ENCODE measurements at regions not wholly inside any gene's neighbourhood (a gene's known extent, or its start where the extent isn't known, plus 50 kb on each side); places are given as distances from the start of the nearest gene placed in this dataset.

GRCh38 chr3:18064586-18064985, 322.2 kb upstream of the TBC1D5 start:
- Histone ChIP-seq H3K4me1 (no peaks in the 10 kb centered on the region), H3K4me3 (no peak overlapping the region), H3K27ac (no peak overlapping the region), H3K9me3 (no peaks in the 10 kb centered on the region), H3K27me3 (no peaks in the 10 kb centered on the region), H3K36me3 (replicated peaks in 1 of 2; ENCODE audit: insufficient read depth in 1 of 2, low read depth in 2 of 2) (no peaks in the 10 kb centered on the region)
- 75 to 81% methylated on average over 1 of the region's 1 CpG for WGBS, 2 donors
- ATAC-seq, result no peak
- TF ChIP-seq CTCF (IDR thresholded peaks at IDR 0.05) (no peak), POLR2A (IDR thresholded peaks at IDR 0.05) (no peak)
- intact Hi-C loops (cut with DNase I), result no loop called here
- DNase-seq, result no peak

- Histone ChIP-seq H3K4me1 (peaks cover 9% of the 10 kb centered on the region), H3K27me3 (no peaks in the 10 kb centered on the region), H3K4me3 (no peak overlapping the region), H3K36me3 (replicated peaks in 1 of 2; ENCODE audit: insufficient read depth in 1 of 2, low read depth in 2 of 2) (no peaks in the 10 kb centered on the region), H3K27ac (no peak overlapping the region), H3K9me3 (no peaks in the 10 kb centered on the region)
- no peak for ATAC-seq
- no peak for TF ChIP-seq CTCF (IDR thresholded peaks at IDR 0.05)
- TF ChIP-seq POLR2A (IDR thresholded peaks at IDR 0.05), result no peak
- DNase-seq, result no peak
- intact Hi-C loops (cut with DNase I), result no loop called here
- WGBS, 2 donors, result 85 to 88% methylated on average over 3 of the region's 3 CpGs
Measured at GRCh38 chr3:18062657-18063025, 320.2 kb upstream of the TBC1D5 start.

GRCh38 chr3:18061737-18062656, 319.6 kb upstream of the TBC1D5 start:
- DNase-seq (no peak), ATAC-seq (no peak)
- Histone ChIP-seq H3K27me3 (no peaks in the 10 kb centered on the region), H3K27ac (no peak overlapping the region), H3K4me1 (peaks cover 9% of the 10 kb centered on the region), H3K9me3 (no peaks in the 10 kb centered on the region), H3K4me3 (no peak overlapping the region), H3K36me3 (replicated peaks in 1 of 2; ENCODE audit: insufficient read depth in 1 of 2, low read depth in 2 of 2) (no peaks in the 10 kb centered on the region)
- WGBS, 2 donors, result 91 to 100% methylated on average over 1 of the region's 1 CpG
- TF ChIP-seq POLR2A (IDR thresholded peaks at IDR 0.05), result no peak
- TF ChIP-seq CTCF (IDR thresholded peaks at IDR 0.05), result no peak
- intact Hi-C loops (cut with DNase I), result no loop called here

GRCh38 chr3:18058666-18059065, 316.2 kb upstream of the TBC1D5 start:
- intact Hi-C loops (cut with DNase I), result no loop called here
- H3K4me3 ChIP-seq, result no peak overlapping the region
- no peaks in the 10 kb centered on the region for H3K36me3 ChIP-seq (replicated peaks in 1 of 2; ENCODE audit: insufficient read depth in 1 of 2, low read depth in 2 of 2)
- DNase-seq, result peak in 1 of 4 donors; percentile 26
- no peaks in the 10 kb centered on the region for H3K9me3 ChIP-seq
- no peaks in the 10 kb centered on the region for H3K27me3 ChIP-seq
- H3K27ac ChIP-seq, result no peak overlapping the region
- TF ChIP-seq POLR2A (IDR thresholded peaks at IDR 0.05) (no peak), CTCF (IDR thresholded peaks at IDR 0.05) (no peak)
- H3K4me1 ChIP-seq, result peaks cover 9% of the 10 kb centered on the region
- WGBS, 2 donors, result 4 to 30% methylated on average over 2 of the region's 2 CpGs
- no peak for ATAC-seq
